IMR-90 (cell line): ENCODE measurements at regions not wholly inside any gene's neighbourhood (a gene's known extent, or its start where the extent isn't known, plus 50 kb on each side); places are given as distances from the start of the nearest gene placed in this dataset.

Source experiments
- ATAC-seq: fragments of 200-7000 bp; cut with Tn5 transposase; 2 replicates; pipeline ENCODE4 v1.9.1; 2020; ENCODE audit warnings: low read depth, mild to moderate bottlenecking, moderate library complexity
- BruUV-seq: library from RNA; stranded (reverse); fragments of 400-500 nt; replicated peaks from 2 replicates; lab custom pipeline; 2021; lab: Mats Ljungman, UMichigan
- CTCF ChIA-PET: fragments of 300-600 bp; formaldehyde crosslinking; extraction: SDS; loops from one replicate; lab custom pipeline; 2021; ENCODE audit warnings: antibody characterized with exemption; lab: Yijun Ruan, JAX
- POLR2A ChIA-PET: fragments of 300-600 bp; sonication (Branson Sonifier 250); formaldehyde crosslinking; loops from one replicate; lab custom pipeline; 2022; ENCODE audit warnings: antibody characterized with exemption; ENCODE audit not compliant: unreplicated experiment; lab: Charles Lee
- DNase-seq: peaks from one replicate; pipeline ENCODE4 v3.0.0; 2013
- H2AFZ ChIP-seq: replicated peaks from 2 replicates; pipeline ENCODE3; 2013; ENCODE audit warnings: low read length, mild to moderate bottlenecking; ENCODE audit not compliant: poor library complexity
- H2AK5ac ChIP-seq: 2 replicates; pipeline ENCODE4 v1.6.1; 2013; ENCODE audit warnings: low read depth, low read length, inconsistent platforms
- H2AK9ac ChIP-seq: replicated peaks from 2 replicates; pipeline ENCODE3; 2013; ENCODE audit warnings: mild to moderate bottlenecking, low read depth, low read length, moderate library complexity; ENCODE audit not compliant: poor library complexity
- H2BK120ac ChIP-seq: 2 replicates; pipeline ENCODE4 v1.6.1; 2013; ENCODE audit warnings: low read depth, low read length, inconsistent platforms
- H2BK15ac ChIP-seq: 3 replicates; pipeline ENCODE4 v1.6.1; 2013; ENCODE audit warnings: low read depth, low read length, inconsistent platforms
- H2BK20ac ChIP-seq: 2 replicates; pipeline ENCODE4 v1.6.1; 2013; ENCODE audit warnings: low read depth, mild to moderate bottlenecking, inconsistent platforms, low read length, moderate library complexity
- H2BK5ac ChIP-seq: 2 replicates; pipeline ENCODE4 v1.6.1; 2013; ENCODE audit warnings: mild to moderate bottlenecking, low read depth, low read length, inconsistent platforms; ENCODE audit not compliant: poor library complexity, severe bottlenecking
- H3K14ac ChIP-seq: replicated peaks from 2 replicates; pipeline ENCODE4 v1.6.1; 2013; ENCODE audit warnings: low read depth, low read length, inconsistent platforms
- H3K18ac ChIP-seq: 2 replicates; pipeline ENCODE4 v1.6.1; 2013; ENCODE audit warnings: low read depth, low read length, control low read depth
- H3K23ac ChIP-seq: 2 replicates; pipeline ENCODE4 v1.6.1; 2013; ENCODE audit warnings: low read depth, low read length, inconsistent platforms
- H3K27ac ChIP-seq: 2 replicates; pipeline ENCODE4 v1.5.1; 2013; ENCODE audit warnings: mild to moderate bottlenecking, control low read depth, low read length; ENCODE audit not compliant: insufficient read depth
- H3K27me3 ChIP-seq: 2 replicates; pipeline ENCODE4 v1.6.1; 2013; ENCODE audit warnings: low read length; ENCODE audit not compliant: control insufficient read depth, insufficient read depth
- H3K36me3 ChIP-seq: 2 replicates; pipeline ENCODE4 v1.6.1; 2013; ENCODE audit warnings: low read length, mixed read lengths; ENCODE audit not compliant: control insufficient read depth, insufficient read depth
- H3K4ac ChIP-seq: 2 replicates; pipeline ENCODE4 v1.6.1; 2013; ENCODE audit warnings: low read depth, low read length, inconsistent platforms
- H3K4me1 ChIP-seq: 2 replicates; pipeline ENCODE4 v1.6.1; 2013; ENCODE audit warnings: low read length, mixed read lengths; ENCODE audit not compliant: control insufficient read depth, insufficient read depth
- H3K4me2 ChIP-seq: 2 replicates; pipeline ENCODE4 v1.6.1; 2013; ENCODE audit warnings: low read depth, mild to moderate bottlenecking, control low read depth, low read length, moderate library complexity
- H3K4me3 ChIP-seq: 2 replicates; pipeline ENCODE4 v1.5.1; 2013; ENCODE audit warnings: low read depth, mild to moderate bottlenecking, control low read depth, low read length, moderate library complexity; ENCODE audit not compliant: insufficient read depth
- H3K56ac ChIP-seq: 2 replicates; pipeline ENCODE4 v1.6.1; 2013; ENCODE audit warnings: low read length, inconsistent platforms; ENCODE audit not compliant: insufficient read depth; ENCODE audit errors: extremely low read depth
- H3K79me1 ChIP-seq, 2 experiments: 2 replicates each; pipeline ENCODE4 v1.6.1; 2013; ENCODE audit warnings: low read length in 2 of 2, inconsistent platforms in 1 of 2, low read depth in 1 of 2
- H3K9ac ChIP-seq: 2 replicates; pipeline ENCODE4 v1.6.1; 2013; ENCODE audit warnings: low read depth, low read length, control low read depth
- H3K9me1 ChIP-seq: 2 replicates; pipeline ENCODE4 v1.6.1; 2013; ENCODE audit warnings: low read length, inconsistent platforms; ENCODE audit not compliant: insufficient read depth
- H3K9me3 ChIP-seq: 2 replicates; pipeline ENCODE4 v1.6.1; 2013; ENCODE audit warnings: low read length; ENCODE audit not compliant: control insufficient read depth, insufficient read depth
- H4K20me1 ChIP-seq: 2 replicates; pipeline ENCODE4 v1.6.1; 2013; ENCODE audit warnings: low read length, inconsistent platforms; ENCODE audit not compliant: insufficient read depth
- H4K5ac ChIP-seq: 2 replicates; pipeline ENCODE4 v1.6.1; 2013; ENCODE audit warnings: mild to moderate bottlenecking, low read depth, low read length, control low read depth
- H4K8ac ChIP-seq, 2 experiments: 2 replicates each; pipeline ENCODE4 v1.6.1; 2013; ENCODE audit warnings: low read depth in 2 of 2, low read length in 2 of 2, control low read depth in 1 of 2, inconsistent platforms in 1 of 2
- H4K91ac ChIP-seq: 2 replicates; pipeline ENCODE4 v1.6.1; 2013; ENCODE audit warnings: low read depth, low read length, inconsistent platforms; ENCODE audit not compliant: insufficient read depth
- BHLHE40 ChIP-seq: fragments of 150-350 bp; IDR thresholded peaks from 2 replicates; pipeline ENCODE4 v1.6.1; 2016; ENCODE audit warnings: mild to moderate bottlenecking, low read depth, low read length
- CEBPB ChIP-seq: IDR thresholded peaks from 2 replicates; pipeline ENCODE4 v1.6.1; 2012; ENCODE audit warnings: low read depth, low read length, improper control_type of control experiment
- CHD1 ChIP-seq: IDR thresholded peaks from 2 replicates; pipeline ENCODE4 v1.6.1; 2012; ENCODE audit warnings: low read depth, low read length, improper control_type of control experiment
- CTCF ChIP-seq: conservative IDR thresholded peaks from 2 replicates; pipeline ENCODE4 v1.5.1; 2012; ENCODE audit warnings: mild to moderate bottlenecking, low read depth, low read length, improper control_type of control experiment
- FOS ChIP-seq: fragments of 150-350 bp; IDR thresholded peaks from 2 replicates; pipeline ENCODE4 v1.6.1; 2016; ENCODE audit warnings: low read depth, low read length
- MAFK ChIP-seq: IDR thresholded peaks from 2 replicates; pipeline ENCODE4 v1.6.1; 2012; ENCODE audit warnings: low read depth, low read length, improper control_type of control experiment
- MAZ ChIP-seq: IDR thresholded peaks from 2 replicates; pipeline ENCODE4 v1.6.1; 2012; ENCODE audit warnings: low read depth, mild to moderate bottlenecking, low read length, improper control_type of control experiment, moderate library complexity, borderline replicate concordance
- MXI1 ChIP-seq: IDR thresholded peaks from 2 replicates; pipeline ENCODE4 v1.6.1; 2012; ENCODE audit warnings: low read depth, mild to moderate bottlenecking, low read length, moderate library complexity, borderline replicate concordance
- NFE2L2 ChIP-seq: fragments of 150-350 bp; IDR thresholded peaks from 2 replicates; pipeline ENCODE4 v1.6.1; 2016; ENCODE audit warnings: low read depth, mild to moderate bottlenecking, low read length
- POLR2A ChIP-seq: IDR thresholded peaks from 2 replicates; pipeline ENCODE4 v1.6.1; 2012; ENCODE audit warnings: mild to moderate bottlenecking, low read depth, low read length
- RAD21 ChIP-seq: IDR thresholded peaks from 2 replicates; pipeline ENCODE4 v1.6.1; 2012; ENCODE audit warnings: low read length, improper control_type of control experiment
- RCOR1 ChIP-seq: IDR thresholded peaks from 2 replicates; pipeline ENCODE4 v1.6.1; 2012; ENCODE audit warnings: mild to moderate bottlenecking, low read length, improper control_type of control experiment; ENCODE audit not compliant: insufficient replicate concordance
- RFX5 ChIP-seq: IDR thresholded peaks from 2 replicates; pipeline ENCODE4 v1.8.0; 2012; ENCODE audit warnings: low read depth, mild to moderate bottlenecking, low read length, moderate library complexity
- SMC3 ChIP-seq: fragments of 150-350 bp; IDR thresholded peaks from 2 replicates; pipeline ENCODE4 v1.6.1; 2016; ENCODE audit warnings: low read depth, mild to moderate bottlenecking, antibody characterized with exemption, low read length, moderate library complexity
- WGBS, 2 experiments: methylation state at CpG; one replicate each; pipeline versions ENCODE4 v1.1.5 to v1.1.7; 2013; ENCODE audit warnings: missing lambda C conversion rate in 2 of 2; ENCODE audit not compliant: insufficient read length in 1 of 2; ENCODE audit errors: extremely low coverage in 2 of 2; 5-methylcytosine and 5-hydroxymethylcytosine counted together
- dilution Hi-C: fragments of 300-500 bp; cut with HindIII; formaldehyde crosslinking; loops from one replicate; pipeline ENCODE4 v1.14.3; 2018; ENCODE audit warnings: low sequenced_read_pairs; ENCODE audit not compliant: unreplicated experiment
- in situ Hi-C: fragments of 300-500 bp; cut with MboI; formaldehyde crosslinking; loops from 3 replicates; pipeline ENCODE4 v1.14.3; 2019; ENCODE audit warnings: low sequenced_read_pairs, inconsistent platforms, mixed read lengths
- intact Hi-C: fragments of 100-400 bp; cut with micrococcal nuclease; formaldehyde crosslinking; loops from 2 replicates; pipeline ENCODE4 v1.10.0; 2022
- TF ChIP-seq, protein P1 (sequence below): fragments of 150-350 bp; IDR thresholded peaks from 2 replicates; pipeline ENCODE4 v1.6.1; 2017; ENCODE audit warnings: mild to moderate bottlenecking, antibody characterized with exemption, low read length, low read depth
- TF ChIP-seq, protein P2 (sequence below): fragments of 150-350 bp; IDR thresholded peaks from 2 replicates; pipeline ENCODE4 v1.6.1; 2016; ENCODE audit warnings: low read depth, mild to moderate bottlenecking, low read length, moderate library complexity, borderline replicate concordance

DNA sequence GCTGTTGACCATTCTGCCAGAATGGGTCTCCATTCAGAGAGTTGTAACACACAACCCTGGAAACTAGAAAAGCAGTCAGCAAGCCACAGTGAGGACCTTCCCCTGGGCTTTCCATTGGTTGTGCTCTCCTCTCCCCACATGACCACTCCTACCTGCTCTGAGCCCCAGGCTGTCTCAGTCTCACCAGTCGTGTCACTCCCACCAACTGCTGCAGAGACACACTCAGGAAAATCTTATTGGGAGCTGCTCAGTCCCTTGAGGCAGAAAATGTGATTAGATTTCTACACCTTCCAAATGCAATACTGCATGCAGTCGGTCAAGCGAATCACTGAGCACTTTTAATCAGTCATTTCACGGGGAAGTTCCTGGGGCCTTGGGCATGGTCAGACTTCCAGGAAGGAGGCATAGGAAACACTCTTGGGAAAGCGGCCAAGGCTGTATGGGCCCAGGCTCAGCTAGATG is 284.2 kb upstream of the NMUR2 start:
- no TSS peak for BruUV-seq
- CTCF ChIA-PET = no interaction called here

More for the DNA sequence above, 284.2 kb upstream of the NMUR2 start:
- Histone ChIP-seq H4K8ac (no peak overlapping the region), H3K56ac (no peak overlapping the region), H3K36me3 (no peaks in the 10 kb centered on the region), H2AFZ (no peak overlapping the region), H3K9ac (no peak overlapping the region), H2AK9ac (no peak overlapping the region), H2AK5ac (no peak overlapping the region), H3K4me3 (no peak overlapping the region), H3K4me1 (no peaks in the 10 kb centered on the region), H2BK120ac (no peak overlapping the region), H3K27ac (no peak overlapping the region), H4K20me1 (no peaks in the 10 kb centered on the region), H3K27me3 (no peaks in the 10 kb centered on the region), H2BK5ac (no peak overlapping the region), H4K91ac (no peak overlapping the region), H3K23ac (no peak overlapping the region), H3K4me2 (no peak overlapping the region), H3K79me1 (no peaks in the 10 kb centered on the region), H4K5ac (no peak overlapping the region), H2BK20ac (no peak overlapping the region), H2BK15ac (no peak overlapping the region), H3K4ac (no peak overlapping the region), H3K9me3 (peaks cover 7% of the 10 kb centered on the region; the same call in 1 of the 2 replicates), H3K14ac (no peak overlapping the region), H3K9me1 (no peaks in the 10 kb centered on the region), H3K18ac (no peak overlapping the region)
- ATAC-seq = no peak
- no peak for TF ChIP-seq CTCF
- no peak for TF ChIP-seq CHD1
- no peak for TF ChIP-seq MAFK
- TF ChIP-seq MXI1 = no peak
- TF ChIP-seq BHLHE40 = no peak
- TF ChIP-seq RCOR1 = no peak
- no peak for TF ChIP-seq POLR2A
- TF ChIP-seq MAZ = no peak
- no peak for TF ChIP-seq RFX5
- TF ChIP-seq FOS = no peak
- TF ChIP-seq, protein P1, sequence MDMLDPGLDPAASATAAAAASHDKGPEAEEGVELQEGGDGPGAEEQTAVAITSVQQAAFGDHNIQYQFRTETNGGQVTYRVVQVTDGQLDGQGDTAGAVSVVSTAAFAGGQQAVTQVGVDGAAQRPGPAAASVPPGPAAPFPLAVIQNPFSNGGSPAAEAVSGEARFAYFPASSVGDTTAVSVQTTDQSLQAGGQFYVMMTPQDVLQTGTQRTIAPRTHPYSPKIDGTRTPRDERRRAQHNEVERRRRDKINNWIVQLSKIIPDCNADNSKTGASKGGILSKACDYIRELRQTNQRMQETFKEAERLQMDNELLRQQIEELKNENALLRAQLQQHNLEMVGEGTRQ = no peak
- TF ChIP-seq NFE2L2 = no peak
- TF ChIP-seq CEBPB = no peak
- no peak for TF ChIP-seq SMC3
- no peak for TF ChIP-seq RAD21
- TF ChIP-seq, protein P2, sequence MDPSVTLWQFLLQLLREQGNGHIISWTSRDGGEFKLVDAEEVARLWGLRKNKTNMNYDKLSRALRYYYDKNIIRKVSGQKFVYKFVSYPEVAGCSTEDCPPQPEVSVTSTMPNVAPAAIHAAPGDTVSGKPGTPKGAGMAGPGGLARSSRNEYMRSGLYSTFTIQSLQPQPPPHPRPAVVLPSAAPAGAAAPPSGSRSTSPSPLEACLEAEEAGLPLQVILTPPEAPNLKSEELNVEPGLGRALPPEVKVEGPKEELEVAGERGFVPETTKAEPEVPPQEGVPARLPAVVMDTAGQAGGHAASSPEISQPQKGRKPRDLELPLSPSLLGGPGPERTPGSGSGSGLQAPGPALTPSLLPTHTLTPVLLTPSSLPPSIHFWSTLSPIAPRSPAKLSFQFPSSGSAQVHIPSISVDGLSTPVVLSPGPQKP = no peak
- dilution Hi-C loops (no loop called here), in situ Hi-C loops (no loop called here), intact Hi-C loops (no loop called here)
- WGBS, 2 experiments = 67% methylated on average over 1 of the region's 5 CpGs; no CpG with 5 or more reads in 1 of the 2 experiments
- POLR2A ChIA-PET = no interaction called here
- DNase-seq = no peak
